ENCODE measurements at regions not wholly inside any gene's neighbourhood (a gene's known extent, or its start where the extent isn't known, plus 50 kb on each side); places are given as distances from the start of the nearest gene placed in this dataset.

DNA sequence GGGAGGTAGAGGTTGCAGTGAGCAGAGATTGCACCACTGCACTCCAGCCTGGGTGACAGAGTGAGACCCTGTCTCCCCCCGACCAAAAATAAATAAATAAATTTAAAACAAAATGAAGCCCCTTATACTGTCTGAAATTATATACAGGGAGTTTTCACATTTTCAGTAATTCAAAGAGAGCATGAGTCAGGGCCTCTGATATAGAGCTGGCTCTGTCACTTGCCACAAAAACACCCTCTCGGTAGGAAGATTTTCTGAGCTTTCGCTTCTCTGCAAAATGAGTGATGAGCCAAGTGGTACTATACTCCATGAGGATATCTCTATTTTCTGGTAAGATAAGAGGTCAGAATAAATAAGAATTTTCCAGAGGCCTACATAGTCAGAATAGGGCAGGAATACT lies 462.9 kb downstream of the COG6 start:
- TF ChIP-seq, protein P1, sequence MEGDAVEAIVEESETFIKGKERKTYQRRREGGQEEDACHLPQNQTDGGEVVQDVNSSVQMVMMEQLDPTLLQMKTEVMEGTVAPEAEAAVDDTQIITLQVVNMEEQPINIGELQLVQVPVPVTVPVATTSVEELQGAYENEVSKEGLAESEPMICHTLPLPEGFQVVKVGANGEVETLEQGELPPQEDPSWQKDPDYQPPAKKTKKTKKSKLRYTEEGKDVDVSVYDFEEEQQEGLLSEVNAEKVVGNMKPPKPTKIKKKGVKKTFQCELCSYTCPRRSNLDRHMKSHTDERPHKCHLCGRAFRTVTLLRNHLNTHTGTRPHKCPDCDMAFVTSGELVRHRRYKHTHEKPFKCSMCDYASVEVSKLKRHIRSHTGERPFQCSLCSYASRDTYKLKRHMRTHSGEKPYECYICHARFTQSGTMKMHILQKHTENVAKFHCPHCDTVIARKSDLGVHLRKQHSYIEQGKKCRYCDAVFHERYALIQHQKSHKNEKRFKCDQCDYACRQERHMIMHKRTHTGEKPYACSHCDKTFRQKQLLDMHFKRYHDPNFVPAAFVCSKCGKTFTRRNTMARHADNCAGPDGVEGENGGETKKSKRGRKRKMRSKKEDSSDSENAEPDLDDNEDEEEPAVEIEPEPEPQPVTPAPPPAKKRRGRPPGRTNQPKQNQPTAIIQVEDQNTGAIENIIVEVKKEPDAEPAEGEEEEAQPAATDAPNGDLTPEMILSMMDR (IDR thresholded peaks at IDR 0.05) = no peak
- no peak for TF ChIP-seq POLR2A (IDR thresholded peaks at IDR 0.05)

Data from Peyer's patch (tissue), 4 donors.